ENCODE measurements at regions not wholly inside any gene's neighbourhood (a gene's known extent, or its start where the extent isn't known, plus 50 kb on each side); places are given as distances from the start of the nearest gene placed in this dataset.

GRCh38 chr14:84006643-84007155, 1523.2 kb upstream of the FLRT2 start:
- TF ChIP-seq EZH2 (IDR thresholded peaks at IDR 0.05) (no peak), POLR2AphosphoS5 (IDR thresholded peaks at IDR 0.05; ENCODE audit: borderline replicate concordance, low read depth, low read length) (no peak), FOXP2 (optimal IDR thresholded peaks at IDR 0.05; ENCODE audit: control extremely low read depth, extremely low read length, insufficient read depth) (no peak)
- DNase-seq (ENCODE audit: low read depth, low spot score), result no peak

GRCh38 chr14:84013424-84013823, 1516.5 kb upstream of the FLRT2 start:
- TF ChIP-seq POLR2AphosphoS5 (IDR thresholded peaks at IDR 0.05; ENCODE audit: borderline replicate concordance, low read depth, low read length) (no peak), FOXP2 (optimal IDR thresholded peaks at IDR 0.05; ENCODE audit: control extremely low read depth, extremely low read length, insufficient read depth) (no peak), EZH2 (IDR thresholded peaks at IDR 0.05) (no peak)

More at GRCh38 chr14:84006643-84007155, 1523.2 kb upstream of the FLRT2 start:
- Histone ChIP-seq H3K9ac (ENCODE audit: insufficient read length) (no peak overlapping the region), H3K36me3 (ENCODE audit: insufficient read depth, low read length) (no peaks in the 10 kb centered on the region), H3K27ac (no peak overlapping the region), H3K9me3 (ENCODE audit: low read depth, low read length) (no peaks in the 10 kb centered on the region), H3K4me3 (no peak overlapping the region)

GRCh38 chr14:84017495-84017894, 1512.4 kb upstream of the FLRT2 start:
- H3K36me3 ChIP-seq (ENCODE audit: insufficient read depth, low read length), result peaks cover 4% of the 10 kb centered on the region; the same call in 1 of the 2 replicates
- no peak overlapping the region for H3K27ac ChIP-seq
- DNase-seq (ENCODE audit: low read depth, low spot score), result no peak
- H3K9ac ChIP-seq (ENCODE audit: insufficient read length), result no peak overlapping the region
- H3K9me3 ChIP-seq (ENCODE audit: low read depth, low read length), result peaks cover 11% of the 10 kb centered on the region; the same call in 1 of the 2 replicates
- H3K4me3 ChIP-seq, result no peak overlapping the region
- no peak for TF ChIP-seq FOXP2 (optimal IDR thresholded peaks at IDR 0.05; ENCODE audit: control extremely low read depth, extremely low read length, insufficient read depth)
- no peak for TF ChIP-seq POLR2AphosphoS5 (IDR thresholded peaks at IDR 0.05; ENCODE audit: borderline replicate concordance, low read depth, low read length)
- no peak for TF ChIP-seq EZH2 (IDR thresholded peaks at IDR 0.05)

More at GRCh38 chr14:84013424-84013823, 1516.5 kb upstream of the FLRT2 start:
- H3K9ac ChIP-seq (ENCODE audit: insufficient read length), result no peak overlapping the region
- no peak overlapping the region for H3K4me3 ChIP-seq
- no peak for DNase-seq (ENCODE audit: low read depth, low spot score)
- H3K36me3 ChIP-seq (ENCODE audit: insufficient read depth, low read length), result no peaks in the 10 kb centered on the region
- no peaks in the 10 kb centered on the region for H3K9me3 ChIP-seq (ENCODE audit: low read depth, low read length)
- no peak overlapping the region for H3K27ac ChIP-seq

- TF ChIP-seq POLR2AphosphoS5 (IDR thresholded peaks at IDR 0.05; ENCODE audit: borderline replicate concordance, low read depth, low read length) (no peak), FOXP2 (optimal IDR thresholded peaks at IDR 0.05; ENCODE audit: control extremely low read depth, extremely low read length, insufficient read depth) (no peak), EZH2 (IDR thresholded peaks at IDR 0.05) (no peak)
- Histone ChIP-seq H3K36me3 (ENCODE audit: insufficient read depth, low read length) (peaks cover 4% of the 10 kb centered on the region; the same call in 1 of the 2 replicates), H3K27ac (no peak overlapping the region), H3K9ac (ENCODE audit: insufficient read length) (no peak overlapping the region), H3K9me3 (ENCODE audit: low read depth, low read length) (peaks cover 11% of the 10 kb centered on the region; the same call in 1 of the 2 replicates), H3K4me3 (no peak overlapping the region)
- DNase-seq (ENCODE audit: low read depth, low spot score), result no peak
Observed at GRCh38 chr14:84021433-84021832, 1508.5 kb upstream of the FLRT2 start.

GRCh38 chr14:84024231-84024820, 1505.6 kb upstream of the FLRT2 start:
- Histone ChIP-seq H3K9ac (ENCODE audit: insufficient read length) (peak overlapping the region; percentile 11), H3K9me3 (ENCODE audit: low read depth, low read length) (peaks cover 11% of the 10 kb centered on the region; the same call in 1 of the 2 replicates), H3K4me3 (peak overlapping the region; percentile 60), H3K27ac (peak overlapping the region; percentile 94), H3K36me3 (ENCODE audit: insufficient read depth, low read length) (peaks cover 4% of the 10 kb centered on the region; the same call in 1 of the 2 replicates)
- TF ChIP-seq POLR2AphosphoS5 (IDR thresholded peaks at IDR 0.05; ENCODE audit: borderline replicate concordance, low read depth, low read length) (no peak), FOXP2 (optimal IDR thresholded peaks at IDR 0.05; ENCODE audit: control extremely low read depth, extremely low read length, insufficient read depth) (no peak), EZH2 (IDR thresholded peaks at IDR 0.05) (no peak)
- peak; percentile 93 for DNase-seq (ENCODE audit: low read depth, low spot score)

GRCh38 chr14:84025106-84026012, 1504.6 kb upstream of the FLRT2 start:
- Histone ChIP-seq H3K4me3 (no peak overlapping the region), H3K27ac (peak overlapping the region; percentile 94), H3K9ac (ENCODE audit: insufficient read length) (peak overlapping the region; percentile 33), H3K36me3 (ENCODE audit: insufficient read depth, low read length) (peaks cover 4% of the 10 kb centered on the region; the same call in 1 of the 2 replicates), H3K9me3 (ENCODE audit: low read depth, low read length) (peaks cover 11% of the 10 kb centered on the region; the same call in 1 of the 2 replicates)
- no peak for TF ChIP-seq FOXP2 (optimal IDR thresholded peaks at IDR 0.05; ENCODE audit: control extremely low read depth, extremely low read length, insufficient read depth)
- no peak for TF ChIP-seq POLR2AphosphoS5 (IDR thresholded peaks at IDR 0.05; ENCODE audit: borderline replicate concordance, low read depth, low read length)
- no peak for TF ChIP-seq EZH2 (IDR thresholded peaks at IDR 0.05)
- no peak for DNase-seq (ENCODE audit: low read depth, low spot score)

GRCh38 chr14:84027351-84027750, 1502.6 kb upstream of the FLRT2 start:
- Histone ChIP-seq H3K27ac (no peak overlapping the region), H3K9ac (ENCODE audit: insufficient read length) (no peak overlapping the region), H3K4me3 (peak overlapping the region; percentile 37; the same call in 1 of the 2 replicates), H3K9me3 (ENCODE audit: low read depth, low read length) (no peaks in the 10 kb centered on the region), H3K36me3 (ENCODE audit: insufficient read depth, low read length) (no peaks in the 10 kb centered on the region)
- DNase-seq (ENCODE audit: low read depth, low spot score), result no peak
- TF ChIP-seq EZH2 (IDR thresholded peaks at IDR 0.05) (no peak), FOXP2 (optimal IDR thresholded peaks at IDR 0.05; ENCODE audit: control extremely low read depth, extremely low read length, insufficient read depth) (no peak), POLR2AphosphoS5 (IDR thresholded peaks at IDR 0.05; ENCODE audit: borderline replicate concordance, low read depth, low read length) (no peak)

GRCh38 chr14:84028080-84028604, 1501.8 kb upstream of the FLRT2 start:
- TF ChIP-seq POLR2AphosphoS5 (IDR thresholded peaks at IDR 0.05; ENCODE audit: borderline replicate concordance, low read depth, low read length) (peak; percentile 53; the same call in 1 of the 2 replicates), FOXP2 (optimal IDR thresholded peaks at IDR 0.05; ENCODE audit: control extremely low read depth, extremely low read length, insufficient read depth) (no peak)
- no peak overlapping the region for H3K9ac ChIP-seq (ENCODE audit: insufficient read length)
- H3K27ac ChIP-seq, result no peak overlapping the region
- peak overlapping the region; percentile 37 for H3K4me3 ChIP-seq
- no peaks in the 10 kb centered on the region for H3K36me3 ChIP-seq (ENCODE audit: insufficient read depth, low read length)
- DNase-seq (ENCODE audit: low read depth, low spot score), result peak; percentile 74
- no peaks in the 10 kb centered on the region for H3K9me3 ChIP-seq (ENCODE audit: low read depth, low read length)
